GM20431 (cell line): ENCODE measurements at regions not wholly inside any gene's neighbourhood (a gene's known extent, or its start where the extent isn't known, plus 50 kb on each side); places are given as distances from the start of the nearest gene placed in this dataset.
"Not testable (repeated sequence)": the region's sequence is repeated elsewhere in the genome, so short reads cannot be mapped to it uniquely, and the experiment has no call there.

Source experiments
- in situ Hi-C: fragments of 300-500 bp; cut with MseI, MboI; formaldehyde crosslinking; loops from one replicate; pipeline ENCODE4 v1.15.0; 2020; ENCODE audit warnings: low sequenced_read_pairs; ENCODE audit not compliant: unreplicated experiment

DNA sequence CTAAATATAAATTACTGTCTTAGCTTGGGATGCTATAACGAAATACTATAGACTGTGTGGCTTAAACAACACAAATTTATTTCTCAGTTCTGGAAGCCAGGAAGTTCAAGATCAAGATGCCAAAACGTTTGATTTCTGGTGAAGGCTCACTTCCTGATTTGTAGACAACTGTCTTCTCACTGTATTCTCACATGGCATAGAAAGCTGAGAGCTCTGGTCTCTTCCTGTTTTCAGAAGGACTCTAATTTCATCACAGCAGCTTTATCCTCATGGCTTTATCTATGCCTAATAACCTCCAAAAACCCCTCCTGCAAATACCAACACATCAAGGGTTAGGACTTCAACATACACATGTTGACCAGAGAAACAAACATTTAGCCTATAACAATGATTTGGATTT, 1795.5 kb downstream of the MRPL39 start:
- in situ Hi-C loops = no loop called here

DNA sequence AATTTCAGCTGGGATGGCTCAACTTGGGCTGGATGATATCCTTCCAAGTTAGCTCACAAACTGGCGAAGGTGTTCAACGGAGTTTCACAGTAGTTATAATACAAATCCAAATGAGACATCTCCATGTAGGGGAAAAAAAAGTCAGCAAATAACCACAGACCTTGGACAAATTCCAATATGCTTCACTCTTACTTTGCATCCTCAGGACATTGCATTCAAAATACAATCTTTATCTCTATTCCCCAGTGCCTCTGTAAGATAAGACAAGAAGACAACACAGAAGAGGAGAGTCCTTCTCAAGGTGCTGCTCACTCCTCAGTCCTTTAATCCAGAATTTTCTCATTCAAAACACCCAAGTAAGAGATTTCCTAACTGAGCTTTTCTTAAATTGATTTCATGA, 1797.7 kb downstream of the MRPL39 start:
- in situ Hi-C loops = no loop called here

DNA sequence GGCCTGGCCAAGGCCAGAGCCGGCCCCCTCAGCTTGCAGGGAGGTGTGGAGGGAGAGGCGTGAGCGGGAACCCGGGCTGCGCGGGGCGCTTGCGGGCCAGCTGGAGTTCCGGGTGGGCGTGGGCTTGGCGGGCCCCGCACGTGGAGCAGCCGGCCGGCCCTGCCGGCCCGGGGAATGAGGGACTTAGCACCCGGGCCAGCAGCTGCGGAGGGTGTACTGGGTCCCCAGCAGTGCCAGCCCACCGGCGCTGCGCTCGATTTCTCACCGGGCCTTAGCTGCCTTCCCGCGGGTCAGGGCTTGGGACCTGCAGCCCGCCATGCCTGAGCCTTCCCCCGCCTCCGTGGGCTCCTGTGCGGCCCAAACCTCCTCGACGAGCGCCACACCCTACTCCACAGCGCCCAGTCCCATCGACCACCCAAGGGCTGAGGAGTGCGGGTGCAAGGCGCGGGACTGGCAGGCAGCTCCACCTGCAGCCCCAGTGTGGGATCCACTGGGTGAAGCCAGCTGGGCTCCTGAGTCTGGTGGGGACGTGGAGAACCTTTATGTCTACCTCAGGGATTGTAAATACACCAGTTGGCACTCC, 1800.2 kb downstream of the MRPL39 start:
- in situ Hi-C loops = not testable (repeated sequence)

GRCh38 chr21:23804866-23805265, 1802.4 kb downstream of the MRPL39 start:
- in situ Hi-C loops = no loop called here

DNA sequence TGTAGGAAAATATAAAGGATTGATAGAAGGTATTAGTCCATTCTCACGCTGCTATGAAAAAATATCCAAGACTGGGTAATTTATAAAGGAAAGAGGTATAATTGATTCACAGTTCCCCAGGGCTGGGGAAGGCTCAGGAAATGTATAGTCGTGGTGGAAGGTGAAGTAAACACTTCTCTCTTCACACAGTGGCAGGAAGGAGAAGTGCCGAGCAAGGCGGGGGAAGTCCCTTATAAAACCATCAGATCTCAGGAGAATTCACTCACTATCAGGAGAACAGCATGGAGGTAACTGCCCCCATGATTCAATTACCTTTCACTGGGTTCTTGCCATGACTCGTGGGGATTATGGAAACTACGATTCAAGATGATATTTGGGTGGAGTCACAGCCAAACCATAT, 1806.0 kb downstream of the MRPL39 start:
- in situ Hi-C loops = no loop called here

GRCh38 chr21:23799376-23799775, 1807.9 kb downstream of the MRPL39 start:
- in situ Hi-C loops = no loop called here

- in situ Hi-C loops = no loop called here
Measured at GRCh38 chr21:23792300-23792699, 1815.0 kb downstream of the MRPL39 start.

- in situ Hi-C loops = no loop called here
Measured at GRCh38 chr21:23789864-23790263, 1817.4 kb downstream of the MRPL39 start.

- in situ Hi-C loops = no loop called here
Measured at GRCh38 chr21:23780326-23780725, 1827.0 kb downstream of the MRPL39 start.

DNA sequence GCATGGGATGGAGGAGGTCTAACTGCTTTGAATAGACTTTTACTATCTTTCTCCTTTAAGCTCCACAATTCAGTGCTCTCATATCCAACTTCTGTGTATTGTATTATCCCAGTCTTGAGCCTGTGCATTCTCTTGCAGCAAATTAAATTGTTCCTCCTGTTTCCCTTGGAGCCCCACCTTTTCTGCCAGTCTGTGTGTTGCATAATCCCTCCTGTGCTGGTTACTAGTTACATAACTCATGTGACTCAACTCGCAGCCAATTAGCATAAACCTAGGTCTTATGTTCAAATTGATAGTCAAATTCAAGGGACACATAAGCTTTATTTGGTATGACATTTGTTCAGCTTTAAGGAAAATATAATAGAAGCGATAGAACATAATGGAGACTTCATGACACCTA, 1863.5 kb downstream of the MRPL39 start:
- in situ Hi-C loops = no loop called here

- in situ Hi-C loops = no loop called here
Measured at GRCh38 chr21:23740463-23740862, 1866.8 kb downstream of the MRPL39 start.

- in situ Hi-C loops = no loop called here
Measured at GRCh38 chr21:23732776-23733175, 1874.5 kb downstream of the MRPL39 start.

GRCh38 chr21:23729331-23729730, 1878.0 kb downstream of the MRPL39 start:
- in situ Hi-C loops = no loop called here

DNA sequence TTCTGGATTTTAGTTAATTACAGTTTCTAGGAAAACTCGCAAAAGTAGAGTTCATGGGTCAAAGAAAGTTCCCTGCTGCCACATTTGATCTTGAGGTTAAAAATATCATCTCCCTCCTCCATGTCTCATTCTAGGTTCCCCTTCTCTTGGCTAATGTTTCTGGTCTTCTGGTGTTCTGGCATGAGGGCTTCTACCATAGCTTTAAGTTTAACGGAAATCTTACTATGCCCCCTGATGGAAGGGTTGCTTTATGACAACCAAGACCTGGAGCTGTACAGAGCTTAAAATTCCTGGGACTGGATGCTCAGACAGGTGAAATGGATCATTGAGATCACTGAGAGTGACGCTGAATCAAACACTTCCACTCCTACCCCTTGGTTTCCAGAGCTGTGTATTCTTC, 1881.7 kb downstream of the MRPL39 start:
- in situ Hi-C loops = no loop called here

- in situ Hi-C loops = no loop called here
Measured at GRCh38 chr21:23718446-23719285, 1888.6 kb downstream of the MRPL39 start.

DNA sequence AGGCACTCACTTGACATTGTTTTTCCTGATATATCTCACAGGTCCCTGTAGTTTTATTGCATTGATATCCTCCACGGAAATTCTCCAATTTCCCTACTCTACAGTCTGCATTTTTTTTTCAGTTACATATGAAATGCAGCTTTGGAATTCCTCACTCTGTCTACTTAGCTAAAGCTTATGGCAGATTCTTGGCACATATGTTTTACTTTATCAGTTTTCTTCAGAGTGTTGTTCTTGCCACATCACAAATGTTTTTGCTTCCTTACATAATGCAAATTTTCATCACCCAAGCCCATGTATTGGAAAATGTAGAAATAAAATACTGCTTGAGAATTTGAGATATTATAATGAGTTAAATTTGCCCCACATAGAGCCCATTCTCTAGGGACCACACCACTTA, 1895.1 kb downstream of the MRPL39 start:
- in situ Hi-C loops = no loop called here

DNA sequence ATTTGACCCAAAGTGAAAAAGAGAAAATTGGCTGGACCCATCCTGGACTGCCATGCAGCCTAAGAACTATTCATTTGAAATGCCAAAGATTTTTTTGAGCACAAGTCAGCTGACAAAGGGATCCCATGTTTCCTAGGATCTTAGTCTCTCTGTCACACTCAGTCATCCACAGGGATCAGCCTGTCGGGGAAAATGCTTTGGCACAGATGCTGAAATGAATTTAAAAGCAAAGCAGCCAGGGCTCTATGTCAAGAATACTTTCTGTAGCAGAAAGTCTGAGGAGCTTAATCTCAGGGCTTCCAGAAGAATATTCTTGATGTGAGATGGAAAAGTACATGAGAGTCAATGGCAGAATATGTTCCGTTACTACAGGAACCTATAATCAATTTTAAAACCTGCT, 1900.8 kb downstream of the MRPL39 start:
- in situ Hi-C loops = no loop called here

- in situ Hi-C loops = no loop called here
Measured at GRCh38 chr21:23699402-23699801, 1907.9 kb downstream of the MRPL39 start.

GRCh38 chr21:23698619-23699018, 1908.7 kb downstream of the MRPL39 start:
- in situ Hi-C loops = no loop called here

GRCh38 chr21:23695443-23695842, 1911.8 kb downstream of the MRPL39 start:
- in situ Hi-C loops = no loop called here

DNA sequence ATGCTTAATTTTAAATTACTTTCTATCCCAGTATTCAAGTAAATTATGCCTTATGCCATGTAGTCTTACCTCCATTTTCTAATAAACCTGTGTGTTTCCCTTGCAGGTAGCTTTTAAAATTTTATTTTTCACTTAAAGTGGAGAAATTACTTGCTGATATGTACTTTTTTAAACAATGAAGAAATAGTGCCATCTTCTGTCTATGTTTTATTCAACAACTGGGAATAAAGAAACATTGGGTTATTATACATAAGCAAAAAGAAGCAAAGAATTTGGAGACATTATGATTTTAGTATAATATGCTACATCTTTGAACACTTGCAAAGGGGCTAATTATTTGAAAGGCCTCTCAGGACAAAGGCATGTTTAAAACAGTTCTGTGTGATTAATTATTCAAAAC, 1912.9 kb downstream of the MRPL39 start:
- in situ Hi-C loops = no loop called here

- in situ Hi-C loops = no loop called here
Measured at GRCh38 chr21:23690316-23690715, 1917.0 kb downstream of the MRPL39 start.
